ENCODE measurements at regions not wholly inside any gene's neighbourhood (a gene's known extent, or its start where the extent isn't known, plus 50 kb on each side); places are given as distances from the start of the nearest gene placed in this dataset.

DNA sequence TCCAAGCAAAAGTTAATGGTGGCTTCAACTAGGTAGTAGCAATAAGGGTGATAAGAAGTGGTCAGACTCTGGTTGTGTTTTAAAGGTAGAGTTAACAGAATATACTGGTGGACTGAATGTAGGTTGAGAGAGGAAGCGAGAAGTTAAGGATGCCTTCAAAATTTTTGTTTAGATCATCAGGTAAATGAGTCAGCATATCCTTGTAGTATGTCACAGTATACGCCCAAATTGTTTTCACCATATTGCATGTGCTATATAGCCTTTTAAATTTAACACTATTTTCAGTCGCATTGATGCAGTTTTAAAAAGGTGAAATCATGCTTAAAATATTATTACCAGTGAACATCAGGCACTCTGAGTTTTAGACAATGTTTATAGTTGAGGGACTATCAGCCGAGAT, 74.6 kb downstream of the RBM11 start:
- TF ChIP-seq EZH2 (IDR thresholded peaks at IDR 0.05; ENCODE audit: borderline replicate concordance, insufficient read depth, low read length, poor library complexity, severe bottlenecking) = no peak
- no peak for TF ChIP-seq POLR2AphosphoS5 (IDR thresholded peaks at IDR 0.05)
- no peak for TF ChIP-seq TAF1 (IDR thresholded peaks at IDR 0.05; ENCODE audit: low read depth)
- TF ChIP-seq RAD21 (conservative IDR thresholded peaks at IDR 0.05) = no peak
- no peak for TF ChIP-seq MXI1 (conservative IDR thresholded peaks at IDR 0.05; ENCODE audit: poor library complexity, severe bottlenecking)
- TF ChIP-seq EP300 (conservative IDR thresholded peaks at IDR 0.05; ENCODE audit: poor library complexity, severe bottlenecking) = no peak
- no peak for TF ChIP-seq SMC3 (conservative IDR thresholded peaks at IDR 0.05; ENCODE audit: poor library complexity)
- no peak for TF ChIP-seq CTCF (IDR thresholded peaks at IDR 0.05; ENCODE audit: poor library complexity, severe bottlenecking)
- no peak for TF ChIP-seq REST (IDR thresholded peaks at IDR 0.05; ENCODE audit: borderline replicate concordance)
- Histone ChIP-seq H3F3A (ENCODE audit: insufficient read depth, low read length, poor library complexity, severe bottlenecking) (no peaks in the 10 kb centered on the region), H3K9me3 (ENCODE audit: low read length) (no peaks in the 10 kb centered on the region), H4K20me1 (ENCODE audit: insufficient read depth) (no peaks in the 10 kb centered on the region), H2AFZ (ENCODE audit: low read depth, low read length) (no peak overlapping the region), H3K9ac (ENCODE audit: low read length) (no peak overlapping the region), H3K27me3 (ENCODE audit: insufficient read depth, low read depth, low read length) (no peaks in the 10 kb centered on the region), H3K4me3 (ENCODE audit: low read length) (no peak overlapping the region), H3K36me3 (ENCODE audit: insufficient read depth, low read length) (no peaks in the 10 kb centered on the region), H3K9me2 (ENCODE audit: insufficient read depth, low read length) (no peaks in the 10 kb centered on the region), H3K27ac (ENCODE audit: low read length) (no peak overlapping the region), H3K79me2 (replicated peaks; ENCODE audit: insufficient read depth, low read length) (no peaks in the 10 kb centered on the region), H3K4me2 (ENCODE audit: low read length) (no peak overlapping the region)

DNA sequence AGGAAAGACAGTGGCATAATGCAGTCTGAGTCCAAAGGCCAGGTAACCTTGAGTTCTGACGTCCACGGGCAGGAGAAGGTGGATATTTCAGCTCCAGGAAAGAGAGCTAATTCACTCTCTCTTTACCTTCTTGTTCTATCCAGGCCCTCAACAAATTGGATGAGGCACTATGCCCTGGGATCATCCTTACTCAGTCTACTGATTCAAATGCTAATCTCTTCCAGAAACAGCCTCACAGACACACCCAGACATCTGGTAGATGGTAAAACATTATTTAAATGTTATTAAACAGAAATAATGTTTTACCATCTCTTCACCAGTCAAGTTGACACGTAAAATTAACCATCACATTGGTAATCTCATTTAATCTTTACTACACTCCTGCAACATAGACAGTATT, 73.0 kb downstream of the RBM11 start:
- H3K9me2 ChIP-seq (ENCODE audit: insufficient read depth, low read length) = no peaks in the 10 kb centered on the region
- H3K36me3 ChIP-seq (ENCODE audit: insufficient read depth, low read length) = no peaks in the 10 kb centered on the region
- no peaks in the 10 kb centered on the region for H3K9me3 ChIP-seq (ENCODE audit: low read length)
- no peak overlapping the region for H3K4me3 ChIP-seq (ENCODE audit: low read length)
- H3K4me2 ChIP-seq (ENCODE audit: low read length) = no peak overlapping the region
- H4K20me1 ChIP-seq (ENCODE audit: insufficient read depth) = no peaks in the 10 kb centered on the region
- H2AFZ ChIP-seq (ENCODE audit: low read depth, low read length) = no peak overlapping the region
- no peak overlapping the region for H3K9ac ChIP-seq (ENCODE audit: low read length)
- H3K79me2 ChIP-seq (replicated peaks; ENCODE audit: insufficient read depth, low read length) = no peaks in the 10 kb centered on the region
- H3K27me3 ChIP-seq (ENCODE audit: insufficient read depth, low read depth, low read length) = no peaks in the 10 kb centered on the region
- no peak for TF ChIP-seq SMC3 (conservative IDR thresholded peaks at IDR 0.05; ENCODE audit: poor library complexity)
- TF ChIP-seq POLR2AphosphoS5 (IDR thresholded peaks at IDR 0.05) = no peak
- TF ChIP-seq TAF1 (IDR thresholded peaks at IDR 0.05; ENCODE audit: low read depth) = no peak
- TF ChIP-seq REST (IDR thresholded peaks at IDR 0.05; ENCODE audit: borderline replicate concordance) = no peak
- TF ChIP-seq CTCF (IDR thresholded peaks at IDR 0.05; ENCODE audit: poor library complexity, severe bottlenecking) = no peak
- TF ChIP-seq RAD21 (conservative IDR thresholded peaks at IDR 0.05) = no peak
- no peak for TF ChIP-seq MXI1 (conservative IDR thresholded peaks at IDR 0.05; ENCODE audit: poor library complexity, severe bottlenecking)
- TF ChIP-seq EP300 (conservative IDR thresholded peaks at IDR 0.05; ENCODE audit: poor library complexity, severe bottlenecking) = no peak
- no peaks in the 10 kb centered on the region for H3F3A ChIP-seq (ENCODE audit: insufficient read depth, low read length, poor library complexity, severe bottlenecking)
- no peak overlapping the region for H3K27ac ChIP-seq (ENCODE audit: low read length)

Data from neural cell (in vitro differentiated cells).